HG02610 (cell line): ENCODE measurements at regions not wholly inside any gene's neighbourhood (a gene's known extent, or its start where the extent isn't known, plus 50 kb on each side); places are given as distances from the start of the nearest gene placed in this dataset.
"Not testable (repeated sequence)": the region's sequence is repeated elsewhere in the genome, so short reads cannot be mapped to it uniquely, and the experiment has no call there.

Experiments used
- ATAC-seq: cut with Tn5 transposase; IDR thresholded peaks from one replicate; pipeline ENCODE4 v1.9.1; 2021; ENCODE audit warnings: mild to moderate bottlenecking, moderate library complexity; ENCODE audit not compliant: unreplicated experiment

DNA sequence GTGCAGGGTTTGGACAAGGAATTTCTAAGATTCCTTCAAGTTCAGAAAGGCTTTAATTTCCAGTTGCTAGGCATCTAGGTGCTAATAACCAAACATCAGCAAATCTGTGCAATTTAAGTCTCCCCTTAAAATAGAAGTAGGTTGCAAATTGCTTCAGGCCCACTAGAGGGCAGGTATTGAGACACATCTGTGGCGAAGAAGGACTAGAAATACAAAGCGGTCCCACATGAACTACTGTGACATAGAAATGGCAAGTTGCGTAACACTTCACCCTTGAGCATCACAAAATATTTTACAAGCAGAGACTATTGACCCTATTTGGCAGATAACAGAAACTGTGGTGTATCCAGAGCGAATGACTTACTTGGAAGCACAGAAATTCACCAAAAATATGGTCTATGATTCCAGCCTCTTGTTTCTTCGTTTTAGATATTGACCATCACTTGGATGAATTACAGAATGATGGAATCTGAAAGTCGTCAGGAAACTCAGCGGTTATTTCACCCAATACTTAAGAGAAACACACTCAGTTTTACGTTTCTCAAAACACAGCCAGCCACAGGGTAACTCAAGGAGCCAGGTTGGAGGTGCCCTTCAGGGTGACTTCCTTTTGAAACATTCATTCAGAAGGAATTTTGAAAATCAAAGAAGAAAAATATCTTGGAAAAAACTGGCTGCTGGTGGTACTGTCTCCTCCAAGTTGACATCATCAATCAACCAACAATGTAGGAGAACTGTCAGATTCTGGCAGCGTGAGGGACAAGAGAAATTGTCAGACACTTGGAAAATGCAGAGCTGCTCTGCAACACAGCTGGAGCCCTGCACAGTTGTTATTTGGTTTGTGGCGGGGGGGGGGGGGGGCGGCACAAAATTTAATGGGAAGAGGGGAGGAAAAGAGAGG, 256.3 kb upstream of the MINDY3 start:
- ATAC-seq, result no peak

- no peak for ATAC-seq
Measured at GRCh38 chr10:16117305-16117695, 257.0 kb upstream of the MINDY3 start.

DNA sequence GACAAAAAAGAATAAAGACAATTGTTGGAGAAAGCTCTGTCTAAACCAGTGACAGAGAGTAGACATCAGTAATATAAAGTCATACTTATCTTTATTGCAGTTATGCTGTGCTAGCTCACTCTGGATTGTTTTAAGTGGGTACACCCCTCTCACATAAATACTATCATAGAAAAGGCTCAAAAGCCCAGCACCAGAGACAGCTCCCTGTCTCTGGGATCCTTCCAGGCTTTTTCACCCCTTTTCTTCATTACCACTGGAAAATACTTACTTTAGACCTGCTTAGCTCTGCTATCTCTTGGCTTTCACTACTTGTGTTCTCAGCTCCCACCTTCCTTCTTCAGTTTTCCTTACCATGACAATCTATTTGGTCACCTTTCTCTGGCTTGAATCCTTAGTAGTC, 259.1 kb upstream of the MINDY3 start:
- no peak for ATAC-seq

GRCh38 chr10:16120563-16120962, 260.3 kb upstream of the MINDY3 start:
- no peak for ATAC-seq

GRCh38 chr10:16141499-16141898, 281.2 kb upstream of the MINDY3 start:
- ATAC-seq, result no peak

DNA sequence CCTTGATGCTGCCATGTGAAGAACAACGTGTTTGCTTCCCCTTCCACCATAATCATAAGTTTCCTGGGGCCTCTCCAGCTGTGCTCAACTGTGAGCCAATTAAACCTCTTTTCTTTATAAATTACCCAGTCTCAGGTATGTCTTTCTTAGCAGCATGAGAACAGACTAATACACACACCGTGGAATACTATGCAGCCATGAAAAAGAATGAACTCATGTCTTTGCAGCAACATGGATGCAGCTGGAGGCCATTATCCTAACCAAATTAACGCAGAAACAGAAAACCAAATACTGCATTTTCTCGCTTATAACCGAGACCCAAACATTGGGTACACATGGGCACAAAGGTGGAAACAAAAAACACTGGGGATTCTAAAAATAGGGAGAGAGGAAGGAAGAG, 286.7 kb upstream of the MINDY3 start:
- no peak for ATAC-seq

GRCh38 chr10:16155834-16156233, 281.0 kb upstream of the PTER start:
- ATAC-seq, result no peak

GRCh38 chr10:16156681-16157080, 280.1 kb upstream of the PTER start:
- no peak for ATAC-seq

- ATAC-seq, result not testable (repeated sequence)
Measured at GRCh38 chr10:16165067-16165466, 271.7 kb upstream of the PTER start.

- no peak for ATAC-seq
Measured at GRCh38 chr10:16182144-16182543, 254.7 kb upstream of the PTER start.

GRCh38 chr10:16182688-16183087, 254.1 kb upstream of the PTER start:
- ATAC-seq, result no peak

- ATAC-seq, result no peak
Measured at GRCh38 chr10:16184096-16184597, 252.7 kb upstream of the PTER start.

- no peak for ATAC-seq
Measured at GRCh38 chr10:16184906-16185305, 251.9 kb upstream of the PTER start.

- ATAC-seq, result no peak
Measured at GRCh38 chr10:16186564-16186963, 250.2 kb upstream of the PTER start.

DNA sequence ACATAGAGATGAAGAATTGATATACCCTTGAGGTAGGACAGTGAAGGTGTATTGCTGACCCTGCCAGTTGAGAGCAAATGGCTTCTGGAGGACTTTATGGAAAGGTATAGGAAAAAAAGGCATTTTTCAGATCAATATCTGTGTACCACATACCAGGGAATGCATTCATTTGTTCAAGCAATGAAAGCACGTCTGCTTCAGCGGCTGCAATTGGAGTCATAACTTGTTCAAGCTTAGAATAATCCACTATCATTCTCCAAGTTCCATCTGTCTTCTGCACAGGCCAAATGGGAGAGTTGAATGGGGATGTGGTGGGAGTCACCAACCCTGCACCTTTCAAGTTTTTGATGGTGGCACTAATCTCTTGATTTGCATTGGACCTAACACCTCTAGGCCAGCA, 249.6 kb upstream of the PTER start:
- no peak for ATAC-seq

DNA sequence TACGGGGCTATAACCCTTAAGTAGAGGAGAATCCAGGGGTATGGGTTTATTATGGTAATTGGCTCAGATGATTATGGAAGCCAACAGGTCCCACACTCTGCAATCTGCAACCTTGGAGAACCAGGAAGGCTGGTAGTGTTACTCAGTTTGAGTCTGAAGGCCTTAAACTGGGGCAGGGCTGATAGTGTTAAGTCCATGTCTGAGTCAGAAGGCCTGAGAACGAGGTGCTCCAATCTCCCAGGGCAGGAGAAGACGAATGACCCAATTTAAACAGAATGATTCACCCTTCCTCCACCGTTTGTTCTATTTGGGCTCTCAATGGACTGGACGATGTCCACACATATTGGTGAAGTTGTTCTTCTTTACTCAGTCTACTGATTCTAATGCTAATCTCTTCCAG, 244.5 kb upstream of the PTER start:
- ATAC-seq, result no peak

DNA sequence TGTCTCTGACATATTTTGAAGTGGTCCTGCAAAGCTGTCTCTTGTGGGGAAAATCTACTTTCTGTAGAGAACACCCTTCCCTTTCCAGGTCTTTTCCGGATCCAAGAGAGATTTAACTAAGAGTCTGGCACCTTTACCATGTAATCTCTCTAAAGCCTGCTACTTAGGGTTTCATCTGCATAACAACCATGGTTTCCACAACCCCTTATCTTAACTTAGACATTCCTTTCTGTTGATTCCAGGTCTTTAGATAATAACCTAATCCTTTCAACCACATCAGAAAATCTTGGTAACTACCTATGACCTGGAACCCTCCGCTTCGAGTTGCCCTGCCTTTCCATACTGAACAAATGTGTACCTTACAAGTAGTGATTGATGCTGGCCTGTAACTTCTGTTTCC, 243.6 kb upstream of the PTER start:
- ATAC-seq, result no peak

- peak; percentile 98 for ATAC-seq
Measured at GRCh38 chr10:16195178-16195769, 241.5 kb upstream of the PTER start.

DNA sequence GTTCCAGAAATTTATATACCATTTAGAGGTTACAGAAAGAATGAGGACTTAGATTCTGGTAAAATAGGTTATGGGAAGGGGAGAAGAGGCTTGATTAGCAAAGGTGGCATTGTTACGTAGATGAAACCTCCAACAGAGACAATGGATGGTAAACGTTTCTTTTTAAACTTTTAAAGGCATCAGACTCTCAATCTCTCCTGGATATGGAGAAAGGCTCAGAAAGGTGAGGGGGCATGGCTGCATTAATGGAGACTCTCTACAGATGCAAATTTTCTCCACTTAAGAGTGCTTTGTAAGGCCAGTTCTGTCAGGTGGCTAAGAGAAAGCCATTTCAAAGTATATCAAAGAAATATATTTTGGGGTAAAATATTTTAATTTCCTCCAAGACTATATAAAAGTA, 240.9 kb upstream of the PTER start:
- no peak for ATAC-seq

DNA sequence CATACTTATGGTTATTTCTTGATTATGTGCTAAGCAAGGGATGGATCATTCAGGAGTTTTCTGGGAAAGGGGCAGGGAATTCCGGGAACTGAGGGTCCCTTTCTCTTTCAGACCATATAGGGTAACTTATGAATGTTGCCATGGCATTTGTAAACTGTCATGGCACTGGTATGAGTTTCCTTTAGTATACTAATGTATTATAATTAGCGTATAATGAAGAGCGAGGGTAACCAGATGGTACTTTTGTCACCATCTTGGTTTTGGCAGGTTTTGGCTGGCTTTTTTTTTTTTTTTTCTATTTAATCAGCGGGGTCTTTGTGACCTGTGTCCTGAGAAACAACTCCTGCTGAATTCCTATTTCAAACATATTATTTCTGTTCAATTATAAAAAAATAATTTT, 237.6 kb upstream of the PTER start:
- ATAC-seq, result no peak

DNA sequence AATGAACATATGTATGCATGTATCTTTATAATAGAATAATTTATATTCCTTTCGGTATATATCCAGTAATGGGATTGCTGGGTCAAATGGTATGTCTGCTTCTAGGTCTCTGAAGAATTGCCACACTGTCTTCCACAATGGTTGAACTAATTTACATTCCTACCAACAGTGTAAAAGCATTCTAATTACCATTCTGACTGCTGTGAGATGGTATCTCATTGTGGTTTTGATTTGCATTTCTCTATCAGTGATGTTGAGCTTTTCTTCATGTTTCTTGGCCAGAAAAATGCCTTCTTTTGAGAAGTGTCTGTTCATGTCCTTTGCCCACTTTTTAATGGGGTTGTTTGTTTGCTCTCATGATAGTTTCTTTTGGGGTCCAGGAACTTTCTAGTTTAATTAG, 213.2 kb upstream of the PTER start:
- ATAC-seq, result not testable (repeated sequence)

GRCh38 chr10:16227674-16228073, 209.1 kb upstream of the PTER start:
- no peak for ATAC-seq
